Heart right ventricle (tissue), 16 donors: ENCODE measurements at regions not wholly inside any gene's neighbourhood (a gene's known extent, or its start where the extent isn't known, plus 50 kb on each side); places are given as distances from the start of the nearest gene placed in this dataset.

Source experiments
- ATAC-seq, 8 donors: fragments of 200-7000 bp; cut with Tn5 transposase; one replicate each; pipeline ENCODE4 v1.9.1; 2020; ENCODE audit warnings: mild to moderate bottlenecking in 8 of 8, moderate library complexity in 8 of 8, moderate number of reproducible peaks in 1 of 8
- DNase-seq, 2 donors: peaks; one replicate each; pipeline ENCODE4 v3.0.0-alpha.2; 2020
- H3K27ac ChIP-seq, 10 donors: fragments of 200-600 bp; sonication (generic) in 2 of 10; one replicate each; pipeline versions ENCODE4 v1.5.0 to v1.8.0; 2020 to 2022; ENCODE audit warnings: mild to moderate bottlenecking in 3 of 10
- H3K27me3 ChIP-seq, 7 donors: fragments of 200-600 bp; one replicate each; pipeline ENCODE4 v1.8.0; 2021 to 2022; ENCODE audit warnings: mild to moderate bottlenecking in 2 of 7
- H3K36me3 ChIP-seq, 9 donors: fragments of 200-600 bp; sonication (generic) in 1 of 9; one replicate each; pipeline versions ENCODE4 v1.5.0 to v1.8.0; 2020 to 2022; ENCODE audit warnings: mild to moderate bottlenecking in 2 of 9
- H3K4me1 ChIP-seq, 9 donors: fragments of 200-600 bp; sonication (generic) in 1 of 9; one replicate each; pipeline versions ENCODE4 v1.5.0 to v1.8.0; 2020 to 2022; ENCODE audit warnings: mild to moderate bottlenecking in 4 of 9
- H3K4me3 ChIP-seq, 10 donors: fragments of 200-600 bp; sonication (generic) in 2 of 10; one replicate each; pipeline versions ENCODE4 v1.5.0 to v1.8.0; 2020 to 2022; ENCODE audit warnings: mild to moderate bottlenecking in 7 of 10, moderate library complexity in 2 of 10
- H3K9me3 ChIP-seq, 11 donors: fragments of 200-600 bp in 10 of 11; sonication (generic) in 2 of 11; one replicate each; pipeline versions ENCODE4 v1.5.0 to v1.8.0; 2013 to 2022; ENCODE audit warnings: mild to moderate bottlenecking in 2 of 11, control low read depth in 1 of 11, moderate library complexity in 1 of 11
- CTCF ChIP-seq, 9 donors: fragments of 200-600 bp; sonication (generic) in 2 of 9; IDR thresholded peaks; one replicate each; pipeline versions ENCODE4 v1.5.0 to v1.8.0; 2021 to 2022; ENCODE audit warnings: antibody characterized with exemption in 9 of 9, mild to moderate bottlenecking in 5 of 9, moderate library complexity in 1 of 9
- WGBS, 2 donors: extraction: QIAGEN DNeasy Blood & Tissue Kit; methylation state at CpG; one replicate each; pipeline ENCODE4 v1.1.7; 2013; ENCODE audit warnings: inconsistent platforms in 1 of 2; 5-methylcytosine and 5-hydroxymethylcytosine counted together
- intact Hi-C, 10 donors: fragments of 100-400 bp; cut with DNase I; formaldehyde crosslinking; loops; one replicate each; pipeline versions ENCODE4 v1.11.1 to v1.14.2; 2022
- donor health status: Arrhythmogenic right ventricular cardiomyopathy.
- donor health status: ischemic (EF 13 %, LVEDD 7.1; RV severe dilation, severe dysfunction).
- donor health status: healthy with polysubstance abuse.
- donor health status: DM: no; HTN: yes; CAD: no.
- donor health status: DM: no; HTN: no; CAD: no.
- donor health status: ischemic (EF 25% LVEDD 6.9; RV normal size, moderate dysfunction).
- donor health status: ischemic (EF 25% LVEDD 5.7; RV mildly dilated, moderate dysfunction).
- donor health status: healthy.
- donor health status: DM: yes; HTN: yes; CAD: no.
- donor health status: Ischemic cardiomyopathy.
- donor health status: ischemic (EF 35%, LVEDD 5.7; RV mildly dilated, moderate dysfunction).
- donor health status: nonischemic (EF 11% LVEDD 7.7; RV severe dilation, severe dysfunction).
- donor health status: DM: yes; HTN: yes; CAD: no.
- donor health status: PGD.
- donor health status: ischemic (EF 29% LVEDD 5.4; RV normal size, mild dysfunction).
- donor health status: nonischemic (EF 23%, LVEDD 6.1; RV moderate dilation, normal function).

GRCh38 chr9:104417296-104417695 is 86.8 kb upstream of the OR13F1 start:
- ATAC-seq (no peak), DNase-seq (no peak)
- Histone ChIP-seq H3K4me1 (no peaks in the 10 kb centered on the region), H3K4me3 (no peak overlapping the region), H3K9me3 (peaks cover 0 to 26% (median 5%) of the 10 kb centered on the region in 11 donors), H3K27me3 (no peaks in the 10 kb centered on the region), H3K27ac (no peak overlapping the region), H3K36me3 (no peaks in the 10 kb centered on the region)
- 74 to 86% methylated on average over 1 of the region's 1 CpG for WGBS, 2 donors
- TF ChIP-seq CTCF (IDR thresholded peaks at IDR 0.05), result no peak
- intact Hi-C loops, result no loop called here

- DNase-seq, result no peak
- H3K9me3 ChIP-seq, result peaks cover 0 to 23% (median 5%) of the 10 kb centered on the region in 11 donors
- no peak overlapping the region for H3K4me3 ChIP-seq
- ATAC-seq, result no peak
- intact Hi-C loops, result no loop called here
- no peaks in the 10 kb centered on the region for H3K36me3 ChIP-seq
- WGBS, 2 donors, result 41 to 59% methylated on average over 2 of the region's 2 CpGs
- H3K4me1 ChIP-seq, result no peaks in the 10 kb centered on the region
- no peak for TF ChIP-seq CTCF (IDR thresholded peaks at IDR 0.05)
- H3K27me3 ChIP-seq, result no peaks in the 10 kb centered on the region
- H3K27ac ChIP-seq, result no peak overlapping the region
Observed at GRCh38 chr9:104429031-104429546, 75.0 kb upstream of the OR13F1 start.

- no peak for TF ChIP-seq CTCF (IDR thresholded peaks at IDR 0.05)
- DNase-seq (no peak), ATAC-seq (no peak)
- Histone ChIP-seq H3K27ac (no peak overlapping the region), H3K27me3 (no peaks in the 10 kb centered on the region), H3K4me1 (no peaks in the 10 kb centered on the region), H3K36me3 (no peaks in the 10 kb centered on the region), H3K9me3 (peaks cover 0 to 9% (median 0%) of the 10 kb centered on the region in 11 donors), H3K4me3 (no peak overlapping the region)
- 44 to 53% methylated on average over 4 of the region's 4 CpGs for WGBS, 2 donors
- intact Hi-C loops, result no loop called here
Observed at GRCh38 chr9:104435059-104435458, 69.0 kb upstream of the OR13F1 start.

- intact Hi-C loops, result no loop called here
- Histone ChIP-seq H3K27me3 (no peaks in the 10 kb centered on the region), H3K27ac (no peak overlapping the region), H3K4me3 (no peak overlapping the region), H3K4me1 (no peaks in the 10 kb centered on the region), H3K9me3 (no peaks in the 10 kb centered on the region), H3K36me3 (no peaks in the 10 kb centered on the region)
- WGBS, 2 donors, result 60 to 64% methylated on average over 5 of the region's 5 CpGs
- DNase-seq, result no peak
- ATAC-seq, result no peak
- TF ChIP-seq CTCF (IDR thresholded peaks at IDR 0.05), result no peak
Observed at GRCh38 chr9:104448036-104448435, 56.0 kb upstream of the OR13F1 start.
